ENCODE measurements at regions not wholly inside any gene's neighbourhood (a gene's known extent, or its start where the extent isn't known, plus 50 kb on each side); places are given as distances from the start of the nearest gene placed in this dataset.

DNA sequence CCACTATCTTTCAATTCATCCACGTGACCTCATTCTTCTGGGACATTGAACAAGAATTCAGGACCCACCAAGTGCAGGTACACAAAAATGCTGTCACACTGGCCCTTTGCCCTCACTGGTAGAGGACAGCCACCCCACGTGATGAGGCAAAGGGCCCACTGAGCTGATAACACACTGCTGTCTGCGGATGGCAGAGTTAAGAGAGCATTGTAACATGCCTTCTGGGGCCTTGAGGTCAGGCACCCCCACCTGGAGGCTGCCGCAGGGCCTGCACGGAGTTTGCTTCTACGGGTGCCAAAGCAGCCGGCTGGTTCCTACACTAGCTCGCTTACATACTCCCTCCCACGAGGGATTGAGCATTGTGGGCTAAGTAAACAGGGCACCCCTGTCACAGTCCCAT lies 101.0 kb downstream of the LRIG3 start:
- no peak for DNase-seq

DNA sequence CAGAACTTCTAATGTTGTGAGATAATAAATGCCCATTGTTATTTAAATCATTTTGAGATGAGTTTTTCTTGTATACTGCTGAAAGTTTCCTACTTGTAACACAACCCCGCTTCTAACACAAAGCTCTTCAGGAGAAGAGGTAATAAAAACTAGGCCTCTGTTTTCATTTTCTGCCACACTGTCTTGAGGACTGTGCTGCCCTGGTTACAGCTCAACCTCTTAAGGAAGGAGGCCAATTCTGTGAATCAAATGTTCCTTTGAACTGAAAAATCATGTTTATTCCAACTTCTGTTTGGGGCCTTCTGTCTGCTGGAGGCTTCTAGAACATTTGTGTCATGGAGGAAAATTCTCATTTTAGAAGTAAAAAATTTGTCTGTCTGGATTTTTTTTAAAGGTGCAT lies 100.3 kb downstream of the LRIG3 start:
- DNase-seq: no peak

All from amniotic stem cell (primary cell).